H1 (cell line): ENCODE measurements at regions not wholly inside any gene's neighbourhood (a gene's known extent, or its start where the extent isn't known, plus 50 kb on each side); places are given as distances from the start of the nearest gene placed in this dataset.

ENCODE experiments used
- CEBPB ChIP-seq: IDR thresholded peaks from 2 replicates; pipeline ENCODE4 v1.6.1; 2012; ENCODE audit warnings: low read depth, low read length
- EP300 ChIP-seq, 2 experiments: IDR thresholded peaks; 1 replicate in 1 of 2; 2 replicates in 1 of 2; pipeline ENCODE4 v1.6.1; 2011 to 2012; ENCODE audit warnings: low read depth in 2 of 2, low read length in 2 of 2, mild to moderate bottlenecking in 2 of 2, borderline replicate concordance in 1 of 2, inconsistent platforms in 1 of 2, moderate library complexity in 1 of 2
- FOSL1 ChIP-seq: IDR thresholded peaks from 2 replicates; pipeline ENCODE4 v1.6.1; 2011; ENCODE audit warnings: mild to moderate bottlenecking, low read depth, low read length, moderate library complexity; ENCODE audit not compliant: insufficient read depth
- GABPA ChIP-seq: IDR thresholded peaks from 2 replicates; pipeline ENCODE4 v1.6.1; 2011; ENCODE audit warnings: mild to moderate bottlenecking, low read length, moderate library complexity, borderline replicate concordance; ENCODE audit not compliant: insufficient read depth
- HDAC6 ChIP-seq: IDR thresholded peaks from one replicate; pipeline ENCODE4 v1.7.1; 2012; ENCODE audit warnings: low read depth, mild to moderate bottlenecking, inconsistent platforms, low read length, moderate library complexity
- JUND ChIP-seq: IDR thresholded peaks from 2 replicates; pipeline ENCODE4 v1.6.1; 2011; ENCODE audit warnings: mild to moderate bottlenecking, improper control_type of control experiment, low read length
- POLR2A ChIP-seq, 2 experiments: IDR thresholded peaks; 1 replicate in 1 of 2; 2 replicates in 1 of 2; pipeline ENCODE4 v1.6.1; 2011; ENCODE audit warnings: low read depth in 2 of 2, low read length in 2 of 2, mild to moderate bottlenecking in 2 of 2; ENCODE audit errors: control extremely low read depth in 1 of 2
- POLR2AphosphoS5 ChIP-seq: IDR thresholded peaks from 2 replicates; pipeline ENCODE4 v1.6.1; 2011; ENCODE audit warnings: low read depth, low read length
- TEAD4 ChIP-seq: IDR thresholded peaks from 2 replicates; pipeline ENCODE4 v1.6.1; 2012; ENCODE audit warnings: low read depth, low read length, inconsistent platforms, mixed read lengths
- TF ChIP-seq, protein P1 (sequence below), 3 experiments: IDR thresholded peaks; 1 replicate in 2 of 3; 2 replicates in 1 of 3; pipeline versions ENCODE4 v1.5.1 to v1.6.1; 2011; ENCODE audit warnings: low read length in 3 of 3, mild to moderate bottlenecking in 3 of 3, inconsistent platforms in 2 of 3, low read depth in 1 of 3, moderate library complexity in 1 of 3; ENCODE audit not compliant: insufficient read depth in 1 of 3; ENCODE audit errors: control extremely low read depth in 1 of 3

DNA sequence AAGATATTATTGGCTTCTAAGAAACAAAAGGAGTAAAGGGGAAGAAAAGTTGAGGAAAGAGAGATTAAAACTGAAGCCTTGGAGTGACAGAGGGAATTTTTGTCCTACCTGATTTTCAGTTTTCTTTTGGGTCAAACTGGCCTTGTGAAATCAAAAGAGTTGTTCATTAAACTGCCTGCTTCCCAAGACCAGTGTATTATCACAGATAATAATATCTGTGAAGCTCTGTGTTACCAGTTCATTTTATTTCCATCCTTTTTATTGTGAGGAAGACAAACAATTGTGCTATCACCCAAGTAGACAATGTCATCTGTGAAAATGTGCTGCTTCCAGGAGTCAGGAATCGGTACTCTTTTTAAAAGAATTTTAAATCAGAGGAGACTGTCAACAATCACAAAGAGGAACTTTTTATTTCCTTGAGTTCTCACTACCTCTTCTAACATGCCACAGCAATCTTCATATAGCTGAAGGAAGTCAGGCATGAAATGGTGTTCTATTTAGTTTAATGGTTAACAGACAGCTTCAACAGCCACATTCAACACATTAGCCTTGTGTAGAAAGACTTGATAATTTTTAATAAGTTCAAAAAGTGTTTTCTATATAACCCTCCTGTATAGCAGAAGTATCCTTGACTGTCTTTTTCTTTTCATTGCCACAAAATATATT lies 554.8 kb downstream of the PIK3C3 start:
- TF ChIP-seq POLR2AphosphoS5 (no peak), JUND (no peak), EP300 (IDR thresholded peaks at IDR 0.05; ENCODE audit: borderline replicate concordance in 1 of 2, low read depth in 2 of 2, low read length in 2 of 2) (no peak), GABPA (no peak), FOSL1 (no peak), TEAD4 (no peak), CEBPB (no peak), POLR2A (IDR thresholded peaks at IDR 0.05; ENCODE audit: control extremely low read depth in 1 of 2, low read depth in 2 of 2, low read length in 2 of 2) (no peak), HDAC6 (no peak)
- TF ChIP-seq, protein P1, sequence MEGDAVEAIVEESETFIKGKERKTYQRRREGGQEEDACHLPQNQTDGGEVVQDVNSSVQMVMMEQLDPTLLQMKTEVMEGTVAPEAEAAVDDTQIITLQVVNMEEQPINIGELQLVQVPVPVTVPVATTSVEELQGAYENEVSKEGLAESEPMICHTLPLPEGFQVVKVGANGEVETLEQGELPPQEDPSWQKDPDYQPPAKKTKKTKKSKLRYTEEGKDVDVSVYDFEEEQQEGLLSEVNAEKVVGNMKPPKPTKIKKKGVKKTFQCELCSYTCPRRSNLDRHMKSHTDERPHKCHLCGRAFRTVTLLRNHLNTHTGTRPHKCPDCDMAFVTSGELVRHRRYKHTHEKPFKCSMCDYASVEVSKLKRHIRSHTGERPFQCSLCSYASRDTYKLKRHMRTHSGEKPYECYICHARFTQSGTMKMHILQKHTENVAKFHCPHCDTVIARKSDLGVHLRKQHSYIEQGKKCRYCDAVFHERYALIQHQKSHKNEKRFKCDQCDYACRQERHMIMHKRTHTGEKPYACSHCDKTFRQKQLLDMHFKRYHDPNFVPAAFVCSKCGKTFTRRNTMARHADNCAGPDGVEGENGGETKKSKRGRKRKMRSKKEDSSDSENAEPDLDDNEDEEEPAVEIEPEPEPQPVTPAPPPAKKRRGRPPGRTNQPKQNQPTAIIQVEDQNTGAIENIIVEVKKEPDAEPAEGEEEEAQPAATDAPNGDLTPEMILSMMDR (IDR thresholded peaks at IDR 0.05; ENCODE audit: control extremely low read depth in 1 of 3, insufficient read depth in 1 of 3, low read depth in 1 of 3, low read length in 3 of 3), result no peak
